H1 (cell line): ENCODE measurements at regions not wholly inside any gene's neighbourhood (a gene's known extent, or its start where the extent isn't known, plus 50 kb on each side); places are given as distances from the start of the nearest gene placed in this dataset.
A peak's percentile ranks its signal among the peaks of the same experiment; 100 is the strongest.

ENCODE experiments used
- CTCF ChIA-PET: fragments of 300-600 bp; sonication (Branson Sonifier 250); formaldehyde crosslinking; loops from one replicate; lab custom pipeline; 2021; ENCODE audit not compliant: partially characterized antibody; lab: Charles Lee
- POLR2A ChIA-PET: fragments of 300-600 bp; sonication (Branson Sonifier 250); formaldehyde crosslinking; loops from one replicate; lab custom pipeline; 2021; ENCODE audit warnings: inconsistent platforms; ENCODE audit not compliant: partially characterized antibody; lab: Charles Lee
- DNase-seq, 2 experiments: peaks; one replicate each; pipeline versions ENCODE4 v3.0.0 to v3.0.0-alpha.2; 2010 to 2022; ENCODE audit warnings: low spot score in 2 of 2, low read depth in 1 of 2, mixed read lengths in 1 of 2
- FAIRE-seq: peaks from 2 replicates; lab custom pipeline; 2011; peaks lifted over from hg19 to GRCh38; lab: Jason Lieb, UNC
- H2AFZ ChIP-seq: 2 replicates; pipeline ENCODE4 v1.8.1; 2012; ENCODE audit warnings: low read length, inconsistent platforms
- H2AK5ac ChIP-seq: 2 replicates; pipeline ENCODE4 v1.6.1; 2013; ENCODE audit warnings: low read depth, low read length
- H2BK120ac ChIP-seq: replicated peaks from 2 replicates; pipeline ENCODE3; 2013; ENCODE audit warnings: low read depth, low read length, inconsistent platforms
- H2BK12ac ChIP-seq: 2 replicates; pipeline ENCODE4 v1.6.1; 2013; ENCODE audit warnings: low read depth, low read length
- H2BK15ac ChIP-seq: 2 replicates; pipeline ENCODE4 v1.6.1; 2013; ENCODE audit warnings: low read length
- H2BK20ac ChIP-seq: 2 replicates; pipeline ENCODE4 v1.6.1; 2013; ENCODE audit warnings: low read length
- H2BK5ac ChIP-seq: 2 replicates; pipeline ENCODE4 v1.6.1; 2013; ENCODE audit warnings: low read depth, low read length
- H3K14ac ChIP-seq: 2 replicates; pipeline ENCODE4 v1.6.1; 2013; ENCODE audit warnings: inconsistent platforms; ENCODE audit not compliant: insufficient read length
- H3K18ac ChIP-seq: 2 replicates; pipeline ENCODE4 v1.6.1; 2013; ENCODE audit warnings: low read length; ENCODE audit errors: extremely low read depth
- H3K23ac ChIP-seq: 2 replicates; pipeline ENCODE4 v1.6.1; 2013; ENCODE audit warnings: inconsistent platforms; ENCODE audit not compliant: insufficient read length
- H3K23me2 ChIP-seq: 2 replicates; pipeline ENCODE4 v1.6.1; 2013; ENCODE audit warnings: low read depth, low read length
- H3K27ac ChIP-seq: 2 replicates; pipeline ENCODE4 v1.6.1; 2011; ENCODE audit warnings: low read depth, low read length, inconsistent platforms
- H3K27me3 ChIP-seq, 4 experiments: replicated peaks in 1 of 4; 1 replicate in 1 of 4; 2 replicates in 3 of 4; pipeline versions ENCODE4 v1.6.1 to v1.8.1; 2011 to 2013; ENCODE audit warnings: low read length in 3 of 4, mild to moderate bottlenecking in 3 of 4, inconsistent platforms in 2 of 4, mixed read lengths in 2 of 4, moderate library complexity in 1 of 4; ENCODE audit not compliant: control insufficient read depth in 3 of 4, insufficient read depth in 3 of 4; ENCODE audit errors: extremely low read depth in 1 of 4
- H3K36me3 ChIP-seq, 4 experiments: 2 replicates each; pipeline versions ENCODE4 v1.6.1 to v1.8.1; 2011 to 2013; ENCODE audit warnings: mild to moderate bottlenecking in 4 of 4, low read length in 3 of 4, moderate library complexity in 2 of 4, control low read depth in 1 of 4, inconsistent platforms in 1 of 4; ENCODE audit not compliant: insufficient read depth in 4 of 4, control insufficient read depth in 2 of 4
- H3K4ac ChIP-seq: replicated peaks from 2 replicates; pipeline ENCODE3; 2013; ENCODE audit warnings: low read length, low read depth, mixed read lengths, inconsistent platforms; ENCODE audit not compliant: insufficient read length
- H3K4me1 ChIP-seq, 4 experiments: replicated peaks in 1 of 4; 1 replicate in 1 of 4; 2 replicates in 3 of 4; pipeline versions ENCODE4 v1.6.1 to v1.8.1; 2011 to 2013; ENCODE audit warnings: low read length in 3 of 4, inconsistent platforms in 2 of 4, mixed read lengths in 1 of 4; ENCODE audit not compliant: insufficient read depth in 4 of 4, control insufficient read depth in 3 of 4
- H3K4me2 ChIP-seq, 2 experiments: 2 replicates each; pipeline versions ENCODE4 v1.6.1 to v1.8.1; 2011 to 2013; ENCODE audit warnings: low read depth in 2 of 2, low read length in 2 of 2, control low read depth in 1 of 2, inconsistent platforms in 1 of 2, mild to moderate bottlenecking in 1 of 2; ENCODE audit not compliant: insufficient read depth in 1 of 2
- H3K4me3 ChIP-seq, 4 experiments: fragments of 200-600, 300-600 bp in 1 of 4; sonication (generic), shearing (Covaris generic), sonication (Bioruptor Twin) in 1 of 4; 2 replicates each; pipeline versions ENCODE4 v1.5.1 to v1.8.1; 2011 to 2016; ENCODE audit warnings: low read length in 4 of 4, low read depth in 3 of 4, control low read depth in 2 of 4, inconsistent platforms in 2 of 4, mild to moderate bottlenecking in 2 of 4, mixed read lengths in 1 of 4, moderate library complexity in 1 of 4; ENCODE audit not compliant: insufficient read depth in 2 of 4; ENCODE audit errors: extremely low read depth in 1 of 4
- H3K56ac ChIP-seq: replicated peaks from 2 replicates; pipeline ENCODE3; 2013; ENCODE audit warnings: low read depth, mild to moderate bottlenecking, mixed read lengths, low read length, inconsistent platforms; ENCODE audit not compliant: insufficient read length
- H3K79me1 ChIP-seq: 2 replicates; pipeline ENCODE4 v1.6.1; 2013; ENCODE audit warnings: low read depth, low read length, control low read depth
- H3K79me2 ChIP-seq, 2 experiments: 2 replicates each; pipeline versions ENCODE4 v1.6.1 to v1.8.1; 2012 to 2013; ENCODE audit warnings: low read length in 2 of 2, mild to moderate bottlenecking in 2 of 2, inconsistent platforms in 1 of 2; ENCODE audit not compliant: insufficient read depth in 2 of 2, control insufficient read depth in 1 of 2
- H3K9ac ChIP-seq, 4 experiments: replicated peaks in 1 of 4; 1 replicate in 1 of 4; 2 replicates in 3 of 4; pipeline versions ENCODE4 v1.6.1 to v1.8.1; 2011 to 2013; ENCODE audit warnings: low read depth in 3 of 4, low read length in 3 of 4, control low read depth in 2 of 4, mild to moderate bottlenecking in 2 of 4, moderate library complexity in 2 of 4, inconsistent platforms in 1 of 4; ENCODE audit errors: extremely low read depth in 1 of 4
- H3K9me3 ChIP-seq, 2 experiments: 2 replicates each; pipeline versions ENCODE4 v1.6.1 to v1.8.1; 2012 to 2013; ENCODE audit warnings: mild to moderate bottlenecking in 2 of 2, moderate library complexity in 2 of 2, control low read depth in 1 of 2, inconsistent platforms in 1 of 2, low read depth in 1 of 2, low read length in 1 of 2, mixed read lengths in 1 of 2; ENCODE audit not compliant: insufficient read depth in 2 of 2
- H4K20me1 ChIP-seq, 2 experiments: replicated peaks in 1 of 2; 2 replicates each; pipeline versions ENCODE3 to v1.8.1; 2011 to 2013; ENCODE audit warnings: inconsistent platforms in 2 of 2, low read length in 2 of 2, mild to moderate bottlenecking in 1 of 2; ENCODE audit not compliant: insufficient read depth in 2 of 2, control insufficient read depth in 1 of 2
- H4K5ac ChIP-seq: 2 replicates; pipeline ENCODE4 v1.6.1; 2013; ENCODE audit warnings: low read length, low read depth, mixed read lengths, inconsistent platforms; ENCODE audit not compliant: insufficient read length
- H4K8ac ChIP-seq: 2 replicates; pipeline ENCODE4 v1.8.0; 2013; ENCODE audit warnings: mild to moderate bottlenecking, moderate library complexity, low read length, inconsistent platforms; ENCODE audit not compliant: insufficient read depth; ENCODE audit errors: extremely low read depth
- H4K91ac ChIP-seq: replicated peaks from 2 replicates; pipeline ENCODE3; 2013; ENCODE audit warnings: low read length, mixed read lengths, inconsistent platforms; ENCODE audit not compliant: insufficient read length
- BRCA1 ChIP-seq: IDR thresholded peaks from 2 replicates; pipeline ENCODE4 v1.6.1; 2012; ENCODE audit warnings: low read depth, low read length, improper control_type of control experiment
- CEBPB ChIP-seq: IDR thresholded peaks from 2 replicates; pipeline ENCODE4 v1.6.1; 2012; ENCODE audit warnings: low read depth, low read length
- CHD2 ChIP-seq: IDR thresholded peaks from 2 replicates; pipeline ENCODE4 v1.6.1; 2012; ENCODE audit warnings: low read length, improper control_type of control experiment
- CREB1 ChIP-seq: IDR thresholded peaks from 2 replicates; pipeline ENCODE4 v1.6.1; 2012; ENCODE audit warnings: inconsistent platforms
- CTCF ChIP-seq, 3 experiments: IDR thresholded peaks; 1 replicate in 2 of 3; 2 replicates in 1 of 3; pipeline versions ENCODE4 v1.5.1 to v1.6.1; 2011; ENCODE audit warnings: low read length in 3 of 3, mild to moderate bottlenecking in 3 of 3, inconsistent platforms in 2 of 3, low read depth in 1 of 3, moderate library complexity in 1 of 3; ENCODE audit not compliant: insufficient read depth in 1 of 3; ENCODE audit errors: control extremely low read depth in 1 of 3
- GTF2F1 ChIP-seq: IDR thresholded peaks from 2 replicates; pipeline ENCODE4 v1.6.1; 2012; ENCODE audit warnings: low read depth, low read length, improper control_type of control experiment, borderline replicate concordance
- JUND ChIP-seq: IDR thresholded peaks from 2 replicates; pipeline ENCODE4 v1.6.1; 2011; ENCODE audit warnings: mild to moderate bottlenecking, improper control_type of control experiment, low read length
- RBBP5 ChIP-seq: IDR thresholded peaks from 2 replicates; pipeline ENCODE4 v1.7.1; 2012; ENCODE audit warnings: low read depth, mild to moderate bottlenecking, inconsistent platforms, low read length, moderate library complexity, borderline replicate concordance
- SAP30 ChIP-seq: fragments of 300-600 bp; sonication (generic); IDR thresholded peaks from 2 replicates; pipeline ENCODE4 v1.7.1; 2012; ENCODE audit warnings: low read length, moderate library complexity, mild to moderate bottlenecking, inconsistent platforms; ENCODE audit not compliant: insufficient read depth, insufficient replicate concordance
- SUZ12 ChIP-seq: fragments of 200-600 bp; sonication (generic); IDR thresholded peaks from 2 replicates; pipeline ENCODE4 v1.6.1; 2012; ENCODE audit warnings: mild to moderate bottlenecking, inconsistent platforms, low read length, moderate library complexity, mixed read lengths
- TAF1 ChIP-seq: IDR thresholded peaks from 2 replicates; pipeline ENCODE4 v1.6.1; 2011; ENCODE audit warnings: mild to moderate bottlenecking, low read depth, low read length
- TAF7 ChIP-seq: optimal IDR thresholded peaks from 2 replicates; pipeline ENCODE3; 2011; ENCODE audit warnings: low read depth, mild to moderate bottlenecking, inconsistent platforms, low read length, moderate library complexity, borderline replicate concordance
- TCF12 ChIP-seq: IDR thresholded peaks from 2 replicates; pipeline ENCODE4 v1.6.1; 2011; ENCODE audit warnings: low read depth, mild to moderate bottlenecking, low read length
- WGBS, 2 experiments: shearing (Covaris generic) in 1 of 2; methylation state at CpG; one replicate each; pipeline versions ENCODE4 v1.1.6 to v1.1.7; 2013 to 2015; ENCODE audit warnings: low lambda C conversion rate in 2 of 2, mixed read lengths in 2 of 2, inconsistent platforms in 1 of 2, low coverage in 1 of 2, missing lambda C conversion rate in 1 of 2; ENCODE audit not compliant: insufficient replicate concordance in 2 of 2, insufficient coverage in 1 of 2, insufficient read length in 1 of 2; ENCODE audit errors: extremely low coverage in 1 of 2, missing lambda C conversion rate in 1 of 2; 5-methylcytosine and 5-hydroxymethylcytosine counted together

- Histone ChIP-seq H3K14ac (no peak overlapping the region), H4K8ac (no peak overlapping the region), H3K4me3 (no peak overlapping the region), H2BK120ac (no peak overlapping the region), H3K4me2 (no peak overlapping the region), H3K4ac (peak overlapping the region; percentile 85), H3K79me1 (no peaks in the 10 kb centered on the region), H2BK12ac (no peak overlapping the region), H3K4me1 (peaks cover 0 to 26% (median 12%) of the 10 kb centered on the region in 4 experiments; a peak in 4 of 7 replicates), H3K23ac (no peak overlapping the region), H3K27me3 (no peaks in the 10 kb centered on the region; a peak in 1 of 7 replicates), H3K9me3 (no peaks in the 10 kb centered on the region), H2AK5ac (no peak overlapping the region), H2BK5ac (no peak overlapping the region), H2BK15ac (no peak overlapping the region), H2BK20ac (no peak overlapping the region), H3K79me2 (no peaks in the 10 kb centered on the region), H3K56ac (no peak overlapping the region), H4K91ac (no peak overlapping the region), H3K36me3 (no peaks in the 10 kb centered on the region), H3K9ac (no peak overlapping the region), H3K18ac (no peak overlapping the region), H3K23me2 (no peaks in the 10 kb centered on the region), H4K5ac (no peak overlapping the region), H3K27ac (no peak overlapping the region), H2AFZ (no peak overlapping the region), H4K20me1 (no peaks in the 10 kb centered on the region)
- ChIA-PET POLR2A (no interaction called here), CTCF (interaction anchor here (0.5 to 1.5 kb wide), 5 partner anchors 36 to 237 kb away, joined by 3 to 4 read pairs (median 3); no protein-coding TSS in a partner anchor)
- DNase-seq = no peak
- 87% methylated on average over 12 of the region's 14 CpGs; no CpG with 5 or more reads in 1 of the 2 experiments for WGBS, 2 experiments
- FAIRE-seq = no peak
- TF ChIP-seq CTCF (IDR thresholded peaks at IDR 0.05; ENCODE audit: control extremely low read depth in 1 of 3, insufficient read depth in 1 of 3, low read depth in 1 of 3, low read length in 3 of 3) (no peak), TAF7 (no peak), CREB1 (no peak), GTF2F1 (no peak), SAP30 (no peak), TCF12 (no peak), BRCA1 (no peak), CEBPB (no peak), SUZ12 (no peak), JUND (no peak), RBBP5 (no peak), TAF1 (no peak), CHD2 (no peak)
Measured at GRCh38 chr17:79154446-79154845, 79.8 kb downstream of the ENGASE start.
